ENCODE measurements at regions not wholly inside any gene's neighbourhood (a gene's known extent, or its start where the extent isn't known, plus 50 kb on each side); places are given as distances from the start of the nearest gene placed in this dataset.

DNA sequence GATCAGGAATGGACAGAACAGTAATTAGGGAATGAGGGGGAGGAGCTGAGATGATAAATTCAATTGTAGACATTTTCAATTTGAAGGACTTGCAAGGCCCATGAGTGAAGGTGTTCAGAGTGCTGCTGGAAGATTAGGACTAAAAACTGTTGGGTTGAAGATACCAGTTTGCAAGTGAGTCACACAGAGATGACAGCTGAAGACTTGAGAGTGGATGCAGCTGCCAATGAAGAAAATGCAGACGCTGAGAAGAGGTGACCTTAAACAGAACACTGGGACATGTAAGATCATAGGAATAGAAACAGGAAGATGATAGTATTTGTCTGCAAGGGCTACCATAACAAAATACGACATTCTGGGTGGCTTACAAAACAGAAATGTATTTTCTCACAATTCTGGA lies 1716.5 kb upstream of the SLC10A2 start:
- Histone ChIP-seq H3K27ac (peak overlapping the region; percentile 45), H3K9me3 (ENCODE audit: low read depth) (no peaks in the 10 kb centered on the region), H3K27me3 (no peaks in the 10 kb centered on the region), H3K4me1 (ENCODE audit: low read depth) (no peaks in the 10 kb centered on the region), H3K36me3 (no peaks in the 10 kb centered on the region), H3K4me3 (no peak overlapping the region)
- DNase-seq (ENCODE audit: low read depth in 1 of 2, low spot score in 1 of 2) = no peak
- TF ChIP-seq, protein P1, sequence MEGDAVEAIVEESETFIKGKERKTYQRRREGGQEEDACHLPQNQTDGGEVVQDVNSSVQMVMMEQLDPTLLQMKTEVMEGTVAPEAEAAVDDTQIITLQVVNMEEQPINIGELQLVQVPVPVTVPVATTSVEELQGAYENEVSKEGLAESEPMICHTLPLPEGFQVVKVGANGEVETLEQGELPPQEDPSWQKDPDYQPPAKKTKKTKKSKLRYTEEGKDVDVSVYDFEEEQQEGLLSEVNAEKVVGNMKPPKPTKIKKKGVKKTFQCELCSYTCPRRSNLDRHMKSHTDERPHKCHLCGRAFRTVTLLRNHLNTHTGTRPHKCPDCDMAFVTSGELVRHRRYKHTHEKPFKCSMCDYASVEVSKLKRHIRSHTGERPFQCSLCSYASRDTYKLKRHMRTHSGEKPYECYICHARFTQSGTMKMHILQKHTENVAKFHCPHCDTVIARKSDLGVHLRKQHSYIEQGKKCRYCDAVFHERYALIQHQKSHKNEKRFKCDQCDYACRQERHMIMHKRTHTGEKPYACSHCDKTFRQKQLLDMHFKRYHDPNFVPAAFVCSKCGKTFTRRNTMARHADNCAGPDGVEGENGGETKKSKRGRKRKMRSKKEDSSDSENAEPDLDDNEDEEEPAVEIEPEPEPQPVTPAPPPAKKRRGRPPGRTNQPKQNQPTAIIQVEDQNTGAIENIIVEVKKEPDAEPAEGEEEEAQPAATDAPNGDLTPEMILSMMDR (IDR thresholded peaks at IDR 0.05; ENCODE audit: low read depth, low read length) = no peak

DNA sequence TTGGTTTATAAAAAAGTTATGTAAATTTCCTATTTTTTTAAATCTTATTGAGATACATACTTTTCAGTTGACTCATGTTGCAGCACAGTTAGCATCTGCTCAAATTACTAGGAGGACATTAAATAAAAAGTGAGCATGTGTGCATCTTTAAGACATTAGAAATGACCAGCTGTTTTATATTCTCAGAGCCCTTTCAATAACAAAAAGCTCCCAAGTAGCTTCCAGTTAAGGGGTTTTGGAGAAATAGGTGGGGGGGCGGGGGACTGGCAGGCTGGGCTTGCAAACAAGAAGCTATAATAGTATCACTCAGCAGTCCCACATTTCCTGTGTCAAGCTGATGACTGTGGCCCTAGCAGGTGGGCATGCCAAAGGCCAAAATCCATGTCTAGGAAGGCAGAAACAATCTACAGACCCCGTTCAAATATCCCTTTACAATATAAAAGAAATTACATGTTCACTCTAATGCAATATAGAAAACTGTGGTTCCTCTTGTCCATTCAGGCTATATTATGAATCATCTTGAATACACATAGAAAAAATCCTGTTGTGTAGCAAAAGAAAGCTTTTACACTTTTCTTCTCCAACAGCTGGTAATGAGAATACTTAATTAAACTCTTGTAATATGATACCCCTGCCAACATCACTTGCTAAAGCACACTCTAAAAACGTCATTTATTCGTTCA lies 1713.2 kb upstream of the SLC10A2 start:
- no peak overlapping the region for H3K27ac ChIP-seq
- no peaks in the 10 kb centered on the region for H3K36me3 ChIP-seq
- no peaks in the 10 kb centered on the region for H3K4me1 ChIP-seq (ENCODE audit: low read depth)
- peak in 1 of 2 donors; percentile 6 for DNase-seq (ENCODE audit: low read depth in 1 of 2, low spot score in 1 of 2)
- H3K9me3 ChIP-seq (ENCODE audit: low read depth) = no peaks in the 10 kb centered on the region
- TF ChIP-seq, protein P1 (IDR thresholded peaks at IDR 0.05; ENCODE audit: low read depth, low read length) = no peak
- no peak overlapping the region for H3K4me3 ChIP-seq
- no peaks in the 10 kb centered on the region for H3K27me3 ChIP-seq

DNA sequence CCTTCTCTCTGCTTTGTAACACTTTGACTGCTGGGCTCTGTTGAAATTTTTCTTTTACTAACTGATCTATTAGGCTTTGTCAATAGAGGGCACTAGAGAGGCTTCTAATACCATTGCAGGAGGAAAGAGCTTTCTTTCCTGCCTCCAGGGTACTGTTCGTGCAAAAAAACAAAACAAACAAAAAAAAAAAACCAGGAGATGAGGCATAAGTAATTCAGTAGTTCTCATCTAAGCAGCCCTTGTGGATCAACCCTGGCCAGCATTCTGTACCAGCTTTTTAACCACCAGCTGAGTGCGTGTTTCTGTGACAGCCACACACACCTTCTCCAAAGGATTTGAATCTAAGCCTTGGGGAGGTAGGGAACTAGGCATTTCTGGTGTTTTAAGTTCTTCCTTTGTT lies 1707.6 kb upstream of the SLC10A2 start:
- peak; percentile 68 to 70 for DNase-seq (ENCODE audit: low read depth in 1 of 2, low spot score in 1 of 2)
- TF ChIP-seq, protein P1 (IDR thresholded peaks at IDR 0.05; ENCODE audit: low read depth, low read length) = peak; percentile 74

DNA sequence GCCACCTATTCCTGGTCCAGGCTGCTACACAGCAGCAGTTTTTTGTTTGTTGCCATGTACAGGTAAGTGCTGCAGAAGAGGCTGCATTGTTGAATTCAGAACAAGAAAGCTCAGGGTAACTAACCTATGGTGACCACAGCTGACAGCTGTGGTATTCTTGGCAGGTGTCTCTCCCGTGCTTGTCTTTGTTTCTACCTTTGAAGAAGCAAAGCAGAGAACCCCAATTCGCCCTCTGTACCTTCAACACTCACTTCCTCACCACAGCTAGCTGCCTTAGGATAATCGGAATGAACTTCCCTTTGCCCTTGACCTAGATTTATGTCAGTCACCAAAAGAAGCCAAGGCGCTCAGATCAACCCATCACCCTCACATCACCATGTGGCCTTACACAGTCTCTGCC lies 1703.3 kb upstream of the SLC10A2 start:
- no peak for DNase-seq (ENCODE audit: low read depth in 1 of 2, low spot score in 1 of 2)
- TF ChIP-seq, protein P1 (IDR thresholded peaks at IDR 0.05; ENCODE audit: low read depth, low read length) = no peak
- Histone ChIP-seq H3K36me3 (no peaks in the 10 kb centered on the region), H3K27ac (no peak overlapping the region), H3K9me3 (ENCODE audit: low read depth) (no peaks in the 10 kb centered on the region), H3K4me1 (ENCODE audit: low read depth) (no peaks in the 10 kb centered on the region), H3K4me3 (no peak overlapping the region), H3K27me3 (no peaks in the 10 kb centered on the region)

More for the DNA sequence above, 1707.6 kb upstream of the SLC10A2 start:
- Histone ChIP-seq H3K9me3 (ENCODE audit: low read depth) (no peaks in the 10 kb centered on the region), H3K4me3 (no peak overlapping the region), H3K27ac (no peak overlapping the region), H3K4me1 (ENCODE audit: low read depth) (no peaks in the 10 kb centered on the region), H3K36me3 (no peaks in the 10 kb centered on the region), H3K27me3 (no peaks in the 10 kb centered on the region)

DNA sequence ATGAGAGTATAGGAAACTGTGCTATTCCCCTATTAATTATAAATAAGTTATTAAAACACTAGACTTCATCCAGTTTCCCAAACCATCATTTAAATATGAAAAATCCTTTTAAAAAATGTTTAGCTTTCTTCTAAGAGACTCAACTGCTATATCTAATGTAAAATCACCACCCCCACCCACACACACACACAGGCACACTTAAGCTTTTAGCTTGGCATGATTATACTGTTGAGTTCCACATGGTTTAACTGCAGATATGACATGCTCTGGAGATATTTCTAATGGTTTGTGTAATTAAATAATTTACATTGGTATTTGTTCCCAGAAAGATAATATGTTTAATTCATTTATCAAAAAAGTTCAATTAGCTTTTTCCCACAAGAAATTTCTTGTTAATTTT lies 1700.1 kb upstream of the SLC10A2 start:
- Histone ChIP-seq H3K36me3 (no peaks in the 10 kb centered on the region), H3K4me1 (ENCODE audit: low read depth) (no peaks in the 10 kb centered on the region), H3K9me3 (ENCODE audit: low read depth) (no peaks in the 10 kb centered on the region), H3K27ac (no peak overlapping the region), H3K27me3 (no peaks in the 10 kb centered on the region), H3K4me3 (no peak overlapping the region)
- TF ChIP-seq, protein P1 (IDR thresholded peaks at IDR 0.05; ENCODE audit: low read depth, low read length) = no peak
- no peak for DNase-seq (ENCODE audit: low read depth in 1 of 2, low spot score in 1 of 2)

Measured in cardiac muscle cell (in vitro differentiated cells and primary cell).